ENCODE measurements at regions not wholly inside any gene's neighbourhood (a gene's known extent, or its start where the extent isn't known, plus 50 kb on each side); places are given as distances from the start of the nearest gene placed in this dataset.

DNA sequence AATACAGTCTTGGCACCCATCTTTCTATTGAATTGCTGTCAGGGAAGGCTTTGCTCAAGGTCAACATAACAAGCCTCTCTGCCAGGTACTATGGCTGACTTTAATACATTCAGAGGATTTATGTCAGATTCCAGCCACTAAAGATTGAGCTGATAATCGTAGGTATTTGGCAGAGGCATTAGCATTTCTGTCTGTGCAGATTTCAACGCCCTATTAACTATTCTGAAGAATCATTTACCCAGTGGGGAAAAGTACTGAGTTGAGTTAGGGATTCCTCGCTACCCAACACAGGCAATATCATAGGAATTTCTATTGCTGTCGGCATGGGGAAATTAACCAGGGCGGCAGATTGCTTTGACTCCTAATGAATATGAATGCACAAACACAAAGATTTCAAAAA, 233.7 kb upstream of the SPTLC3 start:
- H3K9me3 Mint-ChIP-seq (ENCODE audit: low read depth) = no peaks in the 10 kb centered on the region
- H3K4me1 Mint-ChIP-seq (ENCODE audit: low read depth) = no peaks in the 10 kb centered on the region
- DNase-seq (ENCODE audit: low spot score, unreplicated experiment) = no peak
- no peak overlapping the region for H3K27ac Mint-ChIP-seq
- H3K4me3 Mint-ChIP-seq (ENCODE audit: low read depth) = no peak overlapping the region
- TF ChIP-seq, protein P1, sequence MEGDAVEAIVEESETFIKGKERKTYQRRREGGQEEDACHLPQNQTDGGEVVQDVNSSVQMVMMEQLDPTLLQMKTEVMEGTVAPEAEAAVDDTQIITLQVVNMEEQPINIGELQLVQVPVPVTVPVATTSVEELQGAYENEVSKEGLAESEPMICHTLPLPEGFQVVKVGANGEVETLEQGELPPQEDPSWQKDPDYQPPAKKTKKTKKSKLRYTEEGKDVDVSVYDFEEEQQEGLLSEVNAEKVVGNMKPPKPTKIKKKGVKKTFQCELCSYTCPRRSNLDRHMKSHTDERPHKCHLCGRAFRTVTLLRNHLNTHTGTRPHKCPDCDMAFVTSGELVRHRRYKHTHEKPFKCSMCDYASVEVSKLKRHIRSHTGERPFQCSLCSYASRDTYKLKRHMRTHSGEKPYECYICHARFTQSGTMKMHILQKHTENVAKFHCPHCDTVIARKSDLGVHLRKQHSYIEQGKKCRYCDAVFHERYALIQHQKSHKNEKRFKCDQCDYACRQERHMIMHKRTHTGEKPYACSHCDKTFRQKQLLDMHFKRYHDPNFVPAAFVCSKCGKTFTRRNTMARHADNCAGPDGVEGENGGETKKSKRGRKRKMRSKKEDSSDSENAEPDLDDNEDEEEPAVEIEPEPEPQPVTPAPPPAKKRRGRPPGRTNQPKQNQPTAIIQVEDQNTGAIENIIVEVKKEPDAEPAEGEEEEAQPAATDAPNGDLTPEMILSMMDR (IDR thresholded peaks at IDR 0.05; ENCODE audit: unreplicated experiment) = no peak
- H3K36me3 Mint-ChIP-seq (ENCODE audit: insufficient read depth) = no peaks in the 10 kb centered on the region
- peaks cover 5% of the 10 kb centered on the region for H3K27me3 Mint-ChIP-seq

DNA sequence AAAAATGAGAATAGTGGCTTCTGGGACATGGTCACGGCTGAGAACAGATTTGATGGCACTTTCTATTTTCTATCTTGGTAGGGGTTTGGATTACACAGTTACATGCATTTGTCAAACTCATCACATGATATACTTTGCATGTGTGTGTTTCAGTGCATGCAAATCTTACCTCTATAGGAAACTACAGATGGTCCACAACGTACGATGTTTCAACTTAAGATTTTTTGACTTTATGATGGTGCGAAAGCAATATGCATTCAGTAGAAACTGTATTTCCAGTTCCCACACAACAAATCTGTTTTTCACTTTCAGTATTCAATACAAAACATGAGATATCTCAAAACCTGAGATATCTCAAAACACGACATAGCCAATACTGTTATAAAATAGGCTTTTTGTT, 231.8 kb upstream of the SPTLC3 start:
- H3K4me1 Mint-ChIP-seq (ENCODE audit: low read depth) = no peaks in the 10 kb centered on the region
- DNase-seq (ENCODE audit: low spot score, unreplicated experiment) = no peak
- H3K36me3 Mint-ChIP-seq (ENCODE audit: insufficient read depth) = no peaks in the 10 kb centered on the region
- TF ChIP-seq, protein P1 (IDR thresholded peaks at IDR 0.05; ENCODE audit: unreplicated experiment) = no peak
- no peak overlapping the region for H3K4me3 Mint-ChIP-seq (ENCODE audit: low read depth)
- peaks cover 2% of the 10 kb centered on the region for H3K9me3 Mint-ChIP-seq (ENCODE audit: low read depth)
- H3K27ac Mint-ChIP-seq = no peak overlapping the region
- H3K27me3 Mint-ChIP-seq = peaks cover 3% of the 10 kb centered on the region

DNA sequence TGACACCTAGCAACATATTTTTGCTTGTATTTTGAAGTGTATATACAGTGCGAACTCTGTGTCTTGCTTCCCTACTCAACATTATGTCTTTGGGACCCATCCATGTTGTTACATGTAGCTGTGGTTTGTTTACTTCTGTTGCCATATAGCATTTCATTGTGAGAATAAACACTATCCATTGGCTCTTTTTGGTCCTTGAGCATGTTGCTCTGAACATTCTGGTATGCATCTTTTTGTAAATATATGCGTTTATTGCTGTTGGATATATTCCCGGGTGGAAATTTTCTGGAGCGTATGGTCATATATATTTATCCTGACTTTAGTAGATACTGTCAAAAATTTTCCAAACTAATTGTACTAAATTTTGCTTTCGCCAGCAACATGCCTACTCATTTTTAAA, 222.5 kb upstream of the SPTLC3 start:
- Mint-ChIP-seq H3K4me1 (ENCODE audit: low read depth) (peaks cover 2% of the 10 kb centered on the region), H3K27ac (no peak overlapping the region), H3K36me3 (ENCODE audit: insufficient read depth) (no peaks in the 10 kb centered on the region), H3K27me3 (no peaks in the 10 kb centered on the region), H3K4me3 (ENCODE audit: low read depth) (no peak overlapping the region), H3K9me3 (ENCODE audit: low read depth) (no peaks in the 10 kb centered on the region)
- TF ChIP-seq, protein P1 (IDR thresholded peaks at IDR 0.05; ENCODE audit: unreplicated experiment) = no peak
- no peak for DNase-seq (ENCODE audit: low spot score, unreplicated experiment)

- TF ChIP-seq, protein P1 (IDR thresholded peaks at IDR 0.05; ENCODE audit: unreplicated experiment) = no peak
- no peak overlapping the region for H3K27ac Mint-ChIP-seq
- no peaks in the 10 kb centered on the region for H3K36me3 Mint-ChIP-seq (ENCODE audit: insufficient read depth)
- no peaks in the 10 kb centered on the region for H3K9me3 Mint-ChIP-seq (ENCODE audit: low read depth)
- DNase-seq (ENCODE audit: low spot score, unreplicated experiment) = no peak
- peaks cover 2% of the 10 kb centered on the region for H3K4me1 Mint-ChIP-seq (ENCODE audit: low read depth)
- H3K4me3 Mint-ChIP-seq (ENCODE audit: low read depth) = no peak overlapping the region
- H3K27me3 Mint-ChIP-seq = no peaks in the 10 kb centered on the region
Measured at GRCh38 chr20:12788632-12789299, 220.0 kb upstream of the SPTLC3 start.

DNA sequence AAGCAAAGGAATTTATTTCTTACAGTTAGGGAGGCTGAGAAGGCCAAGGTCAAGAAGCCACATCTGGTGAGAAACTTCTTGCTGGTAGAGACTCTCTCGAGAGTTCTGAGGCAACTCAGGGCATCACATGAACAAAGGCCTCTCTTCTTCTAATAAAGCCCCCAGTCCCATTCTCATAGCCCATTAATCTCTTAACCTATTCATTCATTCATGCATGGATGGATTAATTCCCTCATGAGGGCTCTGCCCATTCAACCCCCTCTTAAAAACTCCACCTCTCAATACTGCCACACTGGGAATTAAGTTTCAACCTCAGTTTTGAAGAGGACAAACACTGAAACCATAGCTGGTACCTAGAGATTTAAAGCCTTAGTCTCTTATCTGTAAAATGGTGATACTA, 217.9 kb upstream of the SPTLC3 start:
- no peak overlapping the region for H3K4me3 Mint-ChIP-seq (ENCODE audit: low read depth)
- TF ChIP-seq, protein P1 (IDR thresholded peaks at IDR 0.05; ENCODE audit: unreplicated experiment) = no peak
- no peaks in the 10 kb centered on the region for H3K27me3 Mint-ChIP-seq
- no peak overlapping the region for H3K27ac Mint-ChIP-seq
- no peak for DNase-seq (ENCODE audit: low spot score, unreplicated experiment)
- H3K9me3 Mint-ChIP-seq (ENCODE audit: low read depth) = peaks cover 2% of the 10 kb centered on the region
- peaks cover 2% of the 10 kb centered on the region for H3K4me1 Mint-ChIP-seq (ENCODE audit: low read depth)
- no peaks in the 10 kb centered on the region for H3K36me3 Mint-ChIP-seq (ENCODE audit: insufficient read depth)

Measured in progenitor cell of endocrine pancreas (in vitro differentiated cells).